IPS-15b (cell line): ENCODE measurements at regions not wholly inside any gene's neighbourhood (a gene's known extent, or its start where the extent isn't known, plus 50 kb on each side); places are given as distances from the start of the nearest gene placed in this dataset.

Experiments used
- H3K27me3 ChIP-seq: one replicate; pipeline ENCODE4 v1.6.1; 2013; ENCODE audit warnings: low read length; ENCODE audit not compliant: control insufficient read depth, insufficient read depth
- H3K36me3 ChIP-seq: one replicate; pipeline ENCODE4 v1.6.1; 2013; ENCODE audit warnings: low read length; ENCODE audit not compliant: control insufficient read depth, insufficient read depth
- H3K4me1 ChIP-seq: one replicate; pipeline ENCODE4 v1.6.1; 2013; ENCODE audit warnings: mild to moderate bottlenecking, low read length; ENCODE audit not compliant: control insufficient read depth, insufficient read depth
- H3K4me3 ChIP-seq: one replicate; pipeline ENCODE4 v1.5.1; 2013; ENCODE audit warnings: low read depth, low read length
- H3K9ac ChIP-seq: one replicate; pipeline ENCODE4 v1.6.1; 2013; ENCODE audit warnings: low read depth, mild to moderate bottlenecking, low read length
- H3K9me3 ChIP-seq: one replicate; pipeline ENCODE4 v1.6.1; 2013; ENCODE audit warnings: mild to moderate bottlenecking, low read length; ENCODE audit not compliant: control insufficient read depth, insufficient read depth

- H3K9ac ChIP-seq: no peak overlapping the region
- H3K4me1 ChIP-seq: peaks cover 26% of the 10 kb centered on the region
- no peaks in the 10 kb centered on the region for H3K36me3 ChIP-seq
- no peak overlapping the region for H3K4me3 ChIP-seq
- peaks cover 3% of the 10 kb centered on the region for H3K27me3 ChIP-seq
- H3K9me3 ChIP-seq: no peaks in the 10 kb centered on the region
Measured at GRCh38 chr2:64823794-64824193, 165.4 kb upstream of the SLC1A4 start.

- Histone ChIP-seq H3K9me3 (no peaks in the 10 kb centered on the region), H3K4me1 (peaks cover 26% of the 10 kb centered on the region), H3K4me3 (no peak overlapping the region), H3K9ac (no peak overlapping the region), H3K27me3 (peaks cover 3% of the 10 kb centered on the region), H3K36me3 (no peaks in the 10 kb centered on the region)
Measured at GRCh38 chr2:64825831-64826491, 163.2 kb upstream of the SLC1A4 start.

- H3K27me3 ChIP-seq: peaks cover 3% of the 10 kb centered on the region
- no peak overlapping the region for H3K9ac ChIP-seq
- H3K9me3 ChIP-seq: no peaks in the 10 kb centered on the region
- H3K36me3 ChIP-seq: no peaks in the 10 kb centered on the region
- no peak overlapping the region for H3K4me3 ChIP-seq
- peaks cover 28% of the 10 kb centered on the region for H3K4me1 ChIP-seq
Measured at GRCh38 chr2:64826703-64827102, 162.5 kb upstream of the SLC1A4 start.

GRCh38 chr2:64828261-64828660 is 160.9 kb upstream of the SLC1A4 start:
- peaks cover 20% of the 10 kb centered on the region for H3K4me1 ChIP-seq
- H3K9ac ChIP-seq: no peak overlapping the region
- no peak overlapping the region for H3K4me3 ChIP-seq
- no peaks in the 10 kb centered on the region for H3K36me3 ChIP-seq
- H3K27me3 ChIP-seq: no peaks in the 10 kb centered on the region
- H3K9me3 ChIP-seq: no peaks in the 10 kb centered on the region

- Histone ChIP-seq H3K36me3 (no peaks in the 10 kb centered on the region), H3K9me3 (no peaks in the 10 kb centered on the region), H3K9ac (no peak overlapping the region), H3K4me3 (no peak overlapping the region), H3K4me1 (peaks cover 11% of the 10 kb centered on the region), H3K27me3 (no peaks in the 10 kb centered on the region)
Measured at GRCh38 chr2:64829525-64829924, 159.7 kb upstream of the SLC1A4 start.

GRCh38 chr2:64831134-64831976 is 157.8 kb upstream of the SLC1A4 start:
- H3K4me3 ChIP-seq: no peak overlapping the region
- H3K9me3 ChIP-seq: no peaks in the 10 kb centered on the region
- H3K27me3 ChIP-seq: peaks cover 4% of the 10 kb centered on the region
- no peaks in the 10 kb centered on the region for H3K36me3 ChIP-seq
- no peak overlapping the region for H3K9ac ChIP-seq
- H3K4me1 ChIP-seq: peaks cover 2% of the 10 kb centered on the region

GRCh38 chr2:64831977-64832328 is 157.2 kb upstream of the SLC1A4 start:
- peaks cover 4% of the 10 kb centered on the region for H3K27me3 ChIP-seq
- H3K9ac ChIP-seq: no peak overlapping the region
- no peaks in the 10 kb centered on the region for H3K36me3 ChIP-seq
- H3K4me1 ChIP-seq: peaks cover 2% of the 10 kb centered on the region
- H3K9me3 ChIP-seq: no peaks in the 10 kb centered on the region
- H3K4me3 ChIP-seq: no peak overlapping the region

- no peak overlapping the region for H3K9ac ChIP-seq
- H3K9me3 ChIP-seq: no peaks in the 10 kb centered on the region
- peaks cover 4% of the 10 kb centered on the region for H3K27me3 ChIP-seq
- H3K4me1 ChIP-seq: peaks cover 2% of the 10 kb centered on the region
- H3K4me3 ChIP-seq: no peak overlapping the region
- no peaks in the 10 kb centered on the region for H3K36me3 ChIP-seq
Measured at GRCh38 chr2:64832936-64833335, 156.3 kb upstream of the SLC1A4 start.

GRCh38 chr2:64836566-64836965 is 152.6 kb upstream of the SLC1A4 start:
- no peaks in the 10 kb centered on the region for H3K4me1 ChIP-seq
- no peak overlapping the region for H3K4me3 ChIP-seq
- no peaks in the 10 kb centered on the region for H3K9me3 ChIP-seq
- no peak overlapping the region for H3K9ac ChIP-seq
- no peaks in the 10 kb centered on the region for H3K36me3 ChIP-seq
- peaks cover 6% of the 10 kb centered on the region for H3K27me3 ChIP-seq

- Histone ChIP-seq H3K4me1 (no peaks in the 10 kb centered on the region), H3K27me3 (peaks cover 6% of the 10 kb centered on the region), H3K9me3 (no peaks in the 10 kb centered on the region), H3K36me3 (no peaks in the 10 kb centered on the region), H3K9ac (no peak overlapping the region), H3K4me3 (no peak overlapping the region)
Measured at GRCh38 chr2:64837116-64837731, 152.0 kb upstream of the SLC1A4 start.

- no peak overlapping the region for H3K9ac ChIP-seq
- H3K4me1 ChIP-seq: no peaks in the 10 kb centered on the region
- no peaks in the 10 kb centered on the region for H3K9me3 ChIP-seq
- H3K4me3 ChIP-seq: no peak overlapping the region
- H3K36me3 ChIP-seq: no peaks in the 10 kb centered on the region
- peaks cover 6% of the 10 kb centered on the region for H3K27me3 ChIP-seq
Measured at GRCh38 chr2:64837925-64838641, 151.1 kb upstream of the SLC1A4 start.
